Hepatocyte (in vitro differentiated cells): ENCODE measurements at regions not wholly inside any gene's neighbourhood (a gene's known extent, or its start where the extent isn't known, plus 50 kb on each side); places are given as distances from the start of the nearest gene placed in this dataset.

ENCODE experiments used
- CTCF ChIP-seq: fragments of 200-600 bp; sonication (generic); IDR thresholded peaks from 2 replicates; pipeline ENCODE4 v1.5.1; 2016; ENCODE audit warnings: antibody characterized with exemption, mild to moderate bottlenecking; ENCODE audit not compliant: poor library complexity
- EZH2 ChIP-seq: fragments of 200-600 bp; sonication (generic); IDR thresholded peaks from 2 replicates; pipeline ENCODE4 v1.6.1; 2016; ENCODE audit warnings: antibody characterized with exemption, mild to moderate bottlenecking, borderline replicate concordance
- EZH2phosphoT487 ChIP-seq: fragments of 200-600 bp; sonication (generic); IDR thresholded peaks from one replicate; pipeline ENCODE4 v1.6.1; 2018; ENCODE audit warnings: antibody characterized with exemption, mild to moderate bottlenecking, low read depth, moderate library complexity; ENCODE audit not compliant: unreplicated experiment, severe bottlenecking

GRCh38 chrX:125680366-125680765 lies 360.7 kb downstream of the TEX13C start:
- no peak for TF ChIP-seq CTCF
- TF ChIP-seq EZH2, result no peak
- TF ChIP-seq EZH2phosphoT487, result no peak
